HL-60 (cell line): ENCODE measurements at regions not wholly inside any gene's neighbourhood (a gene's known extent, or its start where the extent isn't known, plus 50 kb on each side); places are given as distances from the start of the nearest gene placed in this dataset.
A peak's percentile ranks its signal among the peaks of the same experiment; 100 is the strongest.

Experiments used
- DNase-seq, 2 experiments: peaks; one replicate each; pipeline ENCODE4 v3.0.0-alpha.2; 2010 to 2020; ENCODE audit warnings: low read depth in 1 of 2, low spot score in 1 of 2
- H3K27ac ChIP-seq: fragments of 250-450 bp; sonication (Bioruptor Pico); replicated peaks from 2 replicates; pipeline ENCODE4 v1.5.1; 2020; ENCODE audit warnings: mild to moderate bottlenecking, moderate library complexity
- H3K27me3 ChIP-seq: fragments of 250-450 bp; sonication (Bioruptor Pico); 2 replicates; pipeline ENCODE4 v1.5.1; 2021; ENCODE audit warnings: mild to moderate bottlenecking, moderate library complexity; ENCODE audit not compliant: insufficient read depth, poor library complexity, severe bottlenecking
- H3K4me3 ChIP-seq: replicated peaks from 2 replicates; pipeline ENCODE4 v1.5.1; 2011; ENCODE audit warnings: mild to moderate bottlenecking, control low read depth, low read length; ENCODE audit not compliant: insufficient read depth
- CTCF ChIP-seq: IDR thresholded peaks from one replicate; pipeline ENCODE4 v1.5.1; 2011; ENCODE audit warnings: low read length, control low read depth, inconsistent platforms; ENCODE audit not compliant: insufficient read depth
- GABPA ChIP-seq: IDR thresholded peaks from 2 replicates; pipeline ENCODE4 v1.6.1; 2012; ENCODE audit warnings: low read depth
- POLR2AphosphoS5 ChIP-seq: IDR thresholded peaks from 2 replicates; pipeline ENCODE4 v1.6.1; 2012; ENCODE audit warnings: low read depth
- REST ChIP-seq: IDR thresholded peaks from 2 replicates; pipeline ENCODE4 v1.6.1; 2012; ENCODE audit warnings: low read depth; ENCODE audit not compliant: insufficient replicate concordance
- SPI1 ChIP-seq: IDR thresholded peaks from 2 replicates; pipeline ENCODE4 v1.6.1; 2012; ENCODE audit warnings: low read depth, mild to moderate bottlenecking, borderline replicate concordance

DNA sequence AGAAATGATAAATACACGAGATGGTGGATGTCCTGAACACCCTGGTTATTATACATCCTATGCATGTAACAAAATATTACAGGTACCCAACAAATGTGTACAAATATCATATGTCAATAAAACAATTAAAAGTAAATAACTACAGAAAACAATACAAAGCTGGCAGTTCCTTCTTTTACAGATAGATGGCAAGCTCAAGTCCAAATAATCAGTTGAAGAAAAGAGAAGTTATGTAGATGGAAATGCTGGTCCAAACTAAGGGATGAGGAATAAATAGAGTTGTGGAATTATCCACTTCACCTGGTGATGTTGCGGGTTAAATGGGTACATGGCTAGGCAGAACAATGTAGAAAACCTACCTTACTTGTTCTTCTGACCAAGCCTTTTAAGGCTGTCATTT, 79.4 kb downstream of the PALM2AKAP2 start:
- TF ChIP-seq SPI1 (peak; percentile 53; the same call in 1 of the 2 replicates), POLR2AphosphoS5 (no peak), GABPA (no peak), CTCF (peak; percentile 5), REST (no peak)
- H3K27ac ChIP-seq: no peak overlapping the region
- H3K4me3 ChIP-seq: no peak overlapping the region
- no peak for DNase-seq
- no peaks in the 10 kb centered on the region for H3K27me3 ChIP-seq

- Histone ChIP-seq H3K4me3 (no peak overlapping the region), H3K27me3 (no peaks in the 10 kb centered on the region), H3K27ac (no peak overlapping the region)
- DNase-seq: no peak
- TF ChIP-seq POLR2AphosphoS5 (no peak), GABPA (no peak), SPI1 (no peak), REST (no peak), CTCF (no peak)
These were observed 80.5 kb downstream of the PALM2AKAP2 start for GRCh38 chr9:109860521-109860920.

DNA sequence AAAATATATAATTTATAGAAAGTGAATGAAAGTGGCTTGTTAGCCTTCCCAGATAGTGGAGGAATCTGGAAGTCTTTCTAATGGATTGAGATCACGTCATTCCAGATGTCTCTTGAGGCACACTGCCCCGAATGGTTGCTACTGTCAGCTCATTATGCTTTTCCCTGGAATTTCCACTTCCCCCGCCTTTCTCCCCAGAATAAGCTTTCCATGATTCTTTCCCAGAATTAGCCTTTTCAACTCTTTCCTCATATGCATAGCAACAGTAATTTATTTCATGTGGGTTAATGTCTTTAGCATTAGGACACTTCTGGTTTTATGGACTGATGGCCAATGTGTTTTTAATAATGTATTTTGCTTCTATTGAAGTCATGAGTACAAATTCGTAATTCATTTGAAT, 81.5 kb downstream of the PALM2AKAP2 start:
- H3K27me3 ChIP-seq: no peaks in the 10 kb centered on the region
- no peak overlapping the region for H3K27ac ChIP-seq
- no peak overlapping the region for H3K4me3 ChIP-seq
- no peak for TF ChIP-seq SPI1
- DNase-seq: no peak

- H3K4me3 ChIP-seq: no peak overlapping the region
- no peak overlapping the region for H3K27ac ChIP-seq
- TF ChIP-seq POLR2AphosphoS5: no peak
- no peak for TF ChIP-seq REST
- TF ChIP-seq GABPA: no peak
- TF ChIP-seq SPI1: no peak
- TF ChIP-seq CTCF: no peak
- no peaks in the 10 kb centered on the region for H3K27me3 ChIP-seq
- DNase-seq: peak in 1 of 2 experiments; percentile 20
These were observed 81.9 kb downstream of the PALM2AKAP2 start for GRCh38 chr9:109861918-109862317.
